B cell (primary cell): ENCODE measurements at regions not wholly inside any gene's neighbourhood (a gene's known extent, or its start where the extent isn't known, plus 50 kb on each side); places are given as distances from the start of the nearest gene placed in this dataset.

Source experiments
- ATAC-seq: fragments of 200-7000 bp; cut with Tn5 transposase; one replicate; pipeline ENCODE4 v1.10.0; 2021; ENCODE audit warnings: low read depth, mild to moderate bottlenecking, moderate number of reproducible peaks, moderate library complexity
- CTCF ChIA-PET: fragments of 350-600 bp; sonication (Branson Sonifier 250); formaldehyde crosslinking; loops from one replicate; lab custom pipeline; 2021; ENCODE audit warnings: antibody characterized with exemption, inconsistent platforms; lab: Charles Lee
- POLR2A ChIA-PET: fragments of 350-600 bp; sonication (Branson Sonifier 250); formaldehyde crosslinking; loops from one replicate; lab custom pipeline; 2021; ENCODE audit warnings: antibody characterized with exemption; lab: Charles Lee
- DNase-seq: peaks from one replicate; pipeline ENCODE4 v3.0.0; 2013
- H2AFZ ChIP-seq: 2 replicates; pipeline ENCODE4 v1.6.1; 2012; ENCODE audit warnings: mild to moderate bottlenecking, low read depth, low read length; ENCODE audit not compliant: insufficient read depth, poor library complexity, severe bottlenecking
- H3K27ac ChIP-seq, 2 donors: 1 replicate in 1 of 2; 2 replicates in 1 of 2; pipeline ENCODE4 v1.5.1; 2012 to 2013; ENCODE audit warnings: low read length in 2 of 2, mild to moderate bottlenecking in 2 of 2, moderate library complexity in 1 of 2
- H3K27me3 ChIP-seq, 4 experiments: fragments of 200-600 bp in 1 of 4; sonication (generic) in 1 of 4; replicated peaks in 1 of 4; 1 replicate in 2 of 4; 2 replicates in 2 of 4; pipeline versions ENCODE4 v1.6.1 to v1.7.0; 2013 to 2016; ENCODE audit warnings: low read length in 3 of 4, mild to moderate bottlenecking in 2 of 4, mixed read lengths in 1 of 4, moderate library complexity in 1 of 4; ENCODE audit not compliant: insufficient read depth in 4 of 4, control insufficient read depth in 3 of 4; ENCODE audit errors: control extremely low read depth in 1 of 4
- H3K36me3 ChIP-seq, 2 experiments: replicated peaks in 1 of 2; 1 replicate in 1 of 2; 2 replicates in 1 of 2; pipeline versions ENCODE4 v1.6.1 to v1.7.1; 2013; ENCODE audit warnings: low read length in 1 of 2; ENCODE audit not compliant: insufficient read depth in 2 of 2, control insufficient read depth in 1 of 2; ENCODE audit errors: control extremely low read depth in 1 of 2, extremely low read depth in 1 of 2
- H3K4me1 ChIP-seq, 2 donors: fragments of 200-600 bp in 1 of 2; sonication (generic) in 1 of 2; 1 replicate in 1 of 2; 2 replicates in 1 of 2; pipeline versions ENCODE4 v1.5.1 to v1.6.1; 2013 to 2017; ENCODE audit warnings: low read length in 2 of 2; ENCODE audit not compliant: control insufficient read depth in 2 of 2, insufficient read depth in 2 of 2
- H3K4me2 ChIP-seq: replicated peaks from 2 replicates; pipeline ENCODE3; 2012; ENCODE audit warnings: mild to moderate bottlenecking, low read depth, low read length; ENCODE audit not compliant: poor library complexity, severe bottlenecking
- H3K4me3 ChIP-seq, 5 experiments: fragments of 200-600 bp in 1 of 5; sonication (generic) in 1 of 5; 1 replicate in 3 of 5; 2 replicates in 2 of 5; pipeline versions ENCODE4 v1.5.1 to v1.7.0; 2011 to 2016; ENCODE audit warnings: low read length in 4 of 5, mild to moderate bottlenecking in 4 of 5, low read depth in 2 of 5, control low read depth in 1 of 5, moderate library complexity in 1 of 5; ENCODE audit not compliant: insufficient read depth in 1 of 5; ENCODE audit errors: control extremely low read depth in 1 of 5, extremely low read depth in 1 of 5
- H3K79me2 ChIP-seq: fragments of 200-600 bp; sonication (generic); one replicate; pipeline ENCODE4 v1.6.0; 2016; ENCODE audit warnings: low read length; ENCODE audit not compliant: control insufficient read depth, insufficient read depth
- H3K9ac ChIP-seq: fragments of 200-600 bp; sonication (generic); 2 replicates; pipeline ENCODE4 v1.6.1; 2017; ENCODE audit warnings: mild to moderate bottlenecking, low read length, moderate library complexity
- H3K9me3 ChIP-seq, 3 donors: one replicate each; pipeline versions ENCODE4 v1.6.1 to v1.7.1; 2013; ENCODE audit warnings: low read length in 2 of 3; ENCODE audit not compliant: control insufficient read depth in 2 of 3, insufficient read depth in 1 of 3; ENCODE audit errors: control extremely low read depth in 1 of 3
- H4K20me1 ChIP-seq: 2 replicates; pipeline ENCODE4 v1.6.0; 2012; ENCODE audit warnings: mild to moderate bottlenecking, low read length; ENCODE audit not compliant: insufficient read depth, control insufficient read depth, poor library complexity, severe bottlenecking
- H3K27ac Mint-ChIP-seq: one replicate; pipeline ENCODE4 v1.8.0; 2021; ENCODE audit warnings: mixed read lengths
- H3K27me3 Mint-ChIP-seq: one replicate; pipeline ENCODE4 v1.8.0; 2021; ENCODE audit warnings: mixed read lengths
- H3K4me1 Mint-ChIP-seq: one replicate; pipeline ENCODE4 v1.8.0; 2021; ENCODE audit warnings: mixed read lengths
- H3K4me3 Mint-ChIP-seq: one replicate; pipeline ENCODE4 v1.8.0; 2021; ENCODE audit warnings: mixed read lengths
- H3K9me3 Mint-ChIP-seq: one replicate; pipeline ENCODE4 v1.8.0; 2022; ENCODE audit warnings: mixed read lengths; ENCODE audit not compliant: insufficient read depth
- EZH2 ChIP-seq: IDR thresholded peaks from 2 replicates; pipeline ENCODE4 v1.6.1; 2012; ENCODE audit warnings: borderline replicate concordance, low read depth, mild to moderate bottlenecking, moderate library complexity, low read length; ENCODE audit not compliant: insufficient read depth, poor library complexity, severe bottlenecking
- WGBS: methylation state at CpG from one replicate; pipeline ENCODE4 v1.1.5; 2013; ENCODE audit warnings: missing lambda C conversion rate; ENCODE audit not compliant: insufficient coverage; 5-methylcytosine and 5-hydroxymethylcytosine counted together
- intact Hi-C: fragments of 100-400 bp; cut with micrococcal nuclease; formaldehyde crosslinking; loops from one replicate; pipeline ENCODE4 v1.10.0; 2022
- TF ChIP-seq, protein P1 (sequence below): fragments of 200-600 bp; IDR thresholded peaks from one replicate; pipeline ENCODE4 v1.8.0; 2022; ENCODE audit warnings: antibody characterized with exemption, mild to moderate bottlenecking

DNA sequence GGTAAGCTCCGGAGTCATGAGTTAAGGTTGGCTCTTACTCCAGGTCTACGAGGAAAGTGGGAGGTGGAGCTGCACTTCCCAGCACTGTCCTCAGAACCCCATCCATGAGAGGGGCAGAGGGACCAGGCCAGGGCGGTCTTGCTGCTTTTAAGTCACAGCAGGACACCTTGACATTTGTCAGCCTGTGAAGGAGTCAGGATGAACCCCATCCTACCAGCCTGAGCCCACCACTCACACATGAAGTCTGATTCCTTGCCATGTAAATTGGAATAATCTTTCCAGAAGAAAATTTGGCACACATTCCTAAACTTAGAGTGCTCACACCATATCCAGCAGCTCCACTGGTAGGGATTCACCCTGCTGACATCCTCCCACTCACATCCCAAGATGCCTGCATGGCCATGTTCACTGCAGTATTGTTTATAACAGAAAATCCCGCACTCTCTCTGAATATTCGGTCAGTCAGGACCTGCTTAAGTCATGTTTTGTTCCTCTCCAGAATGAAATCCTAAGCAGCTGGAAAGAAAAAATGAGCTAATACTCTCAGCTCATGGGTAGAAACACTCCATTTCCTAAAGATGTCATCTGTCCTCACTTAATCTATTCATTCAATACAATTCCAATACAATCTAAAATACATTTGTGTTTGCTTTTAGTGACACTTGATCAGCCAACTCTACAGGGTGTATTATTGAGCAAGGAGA lies 79.3 kb upstream of the COL5A1 start:
- intact Hi-C loops: no loop called here
- no peak for TF ChIP-seq EZH2
- TF ChIP-seq, protein P1, sequence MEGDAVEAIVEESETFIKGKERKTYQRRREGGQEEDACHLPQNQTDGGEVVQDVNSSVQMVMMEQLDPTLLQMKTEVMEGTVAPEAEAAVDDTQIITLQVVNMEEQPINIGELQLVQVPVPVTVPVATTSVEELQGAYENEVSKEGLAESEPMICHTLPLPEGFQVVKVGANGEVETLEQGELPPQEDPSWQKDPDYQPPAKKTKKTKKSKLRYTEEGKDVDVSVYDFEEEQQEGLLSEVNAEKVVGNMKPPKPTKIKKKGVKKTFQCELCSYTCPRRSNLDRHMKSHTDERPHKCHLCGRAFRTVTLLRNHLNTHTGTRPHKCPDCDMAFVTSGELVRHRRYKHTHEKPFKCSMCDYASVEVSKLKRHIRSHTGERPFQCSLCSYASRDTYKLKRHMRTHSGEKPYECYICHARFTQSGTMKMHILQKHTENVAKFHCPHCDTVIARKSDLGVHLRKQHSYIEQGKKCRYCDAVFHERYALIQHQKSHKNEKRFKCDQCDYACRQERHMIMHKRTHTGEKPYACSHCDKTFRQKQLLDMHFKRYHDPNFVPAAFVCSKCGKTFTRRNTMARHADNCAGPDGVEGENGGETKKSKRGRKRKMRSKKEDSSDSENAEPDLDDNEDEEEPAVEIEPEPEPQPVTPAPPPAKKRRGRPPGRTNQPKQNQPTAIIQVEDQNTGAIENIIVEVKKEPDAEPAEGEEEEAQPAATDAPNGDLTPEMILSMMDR: no peak
- no peaks in the 10 kb centered on the region for H3K27me3 ChIP-seq
- no peak for DNase-seq
- no peak for ATAC-seq
- H4K20me1 ChIP-seq: no peaks in the 10 kb centered on the region
- no peak overlapping the region for H2AFZ ChIP-seq
- H3K4me3 ChIP-seq: no peak overlapping the region
- WGBS: 98% methylated on average over 5 of the region's 5 CpGs
- no peak overlapping the region for H3K27ac ChIP-seq
- H3K4me3 Mint-ChIP-seq: no peak overlapping the region
- H3K4me1 Mint-ChIP-seq: no peaks in the 10 kb centered on the region
- CTCF ChIA-PET: no interaction called here
- no peak overlapping the region for H3K27ac Mint-ChIP-seq
- H3K9me3 ChIP-seq: peaks cover 0 to 19% (median 3%) of the 10 kb centered on the region in 3 donors
- no peaks in the 10 kb centered on the region for H3K79me2 ChIP-seq
- peaks cover under 1% of the 10 kb centered on the region for H3K9me3 Mint-ChIP-seq
- H3K4me2 ChIP-seq: no peak overlapping the region
- no peaks in the 10 kb centered on the region for H3K36me3 ChIP-seq
- H3K27me3 Mint-ChIP-seq: peaks cover 5% of the 10 kb centered on the region
- H3K4me1 ChIP-seq: no peaks in the 10 kb centered on the region
- H3K9ac ChIP-seq: no peak overlapping the region
- POLR2A ChIA-PET: no interaction called here

DNA sequence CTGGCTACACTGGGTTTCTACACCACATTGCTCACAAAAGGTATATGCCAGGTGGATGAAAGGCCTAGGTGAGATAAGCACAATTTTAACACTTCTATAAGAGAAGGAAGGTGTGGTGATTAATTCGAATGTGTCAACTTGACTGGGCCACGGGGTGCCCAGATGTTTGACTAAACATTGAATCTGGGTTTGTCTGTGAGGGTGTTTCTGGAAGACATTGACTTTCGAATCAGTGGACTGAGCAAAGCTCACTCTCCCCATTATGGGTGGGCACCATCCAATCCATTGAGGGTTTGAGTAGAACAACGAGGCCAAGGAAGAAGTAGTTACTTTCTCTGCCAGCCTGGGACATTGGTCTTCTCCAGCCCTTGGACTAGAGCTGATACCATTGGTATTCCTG lies 78.2 kb upstream of the COL5A1 start:
- no peak overlapping the region for H3K27ac Mint-ChIP-seq
- no peaks in the 10 kb centered on the region for H3K4me1 Mint-ChIP-seq
- ChIA-PET CTCF (no interaction called here), POLR2A (no interaction called here)
- Histone ChIP-seq H2AFZ (no peak overlapping the region), H3K27me3 (no peaks in the 10 kb centered on the region), H3K36me3 (no peaks in the 10 kb centered on the region), H3K4me1 (no peaks in the 10 kb centered on the region), H3K9ac (no peak overlapping the region), H3K9me3 (peaks cover 0 to 19% (median 3%) of the 10 kb centered on the region in 3 donors), H3K79me2 (no peaks in the 10 kb centered on the region), H4K20me1 (no peaks in the 10 kb centered on the region), H3K4me2 (no peak overlapping the region), H3K4me3 (no peak overlapping the region), H3K27ac (no peak overlapping the region)
- TF ChIP-seq, protein P1: no peak
- peaks cover 5% of the 10 kb centered on the region for H3K27me3 Mint-ChIP-seq
- H3K4me3 Mint-ChIP-seq: no peak overlapping the region
- H3K9me3 Mint-ChIP-seq: peaks cover 2% of the 10 kb centered on the region
- intact Hi-C loops: no loop called here
- 80% methylated on average over 2 of the region's 4 CpGs for WGBS
- no peak for ATAC-seq
- no peak for DNase-seq
